PFSK-1 (cell line): ENCODE measurements at regions not wholly inside any gene's neighbourhood (a gene's known extent, or its start where the extent isn't known, plus 50 kb on each side); places are given as distances from the start of the nearest gene placed in this dataset.

Experiments
- FOXP2 ChIP-seq: optimal IDR thresholded peaks from 2 replicates; pipeline ENCODE3; 2011; ENCODE audit warnings: borderline replicate concordance, control low read depth, inconsistent platforms; ENCODE audit not compliant: insufficient read depth; ENCODE audit errors: extremely low read length, extremely low read depth
- POLR2AphosphoS5 ChIP-seq: IDR thresholded peaks from 2 replicates; pipeline ENCODE4 v1.6.1; 2012; ENCODE audit warnings: low read depth, mild to moderate bottlenecking, control low read depth, low read length, moderate library complexity
- SIN3A ChIP-seq: IDR thresholded peaks from 2 replicates; pipeline ENCODE4 v1.6.1; 2012; ENCODE audit warnings: mild to moderate bottlenecking, low read length, moderate library complexity, borderline replicate concordance; ENCODE audit not compliant: insufficient read depth
- TAF1 ChIP-seq: IDR thresholded peaks from 2 replicates; pipeline ENCODE4 v1.6.1; 2012; ENCODE audit warnings: low read length, control low read depth, borderline replicate concordance; ENCODE audit not compliant: insufficient read depth
- TF ChIP-seq, protein P1 (sequence below), 2 experiments: IDR thresholded peaks; 2 replicates each; pipeline versions ENCODE4 v1.6.1 to v1.8.0; 2011 to 2012; ENCODE audit warnings: low read depth in 2 of 2, low read length in 2 of 2, control low read depth in 1 of 2, inconsistent platforms in 1 of 2, mild to moderate bottlenecking in 1 of 2, moderate library complexity in 1 of 2; ENCODE audit not compliant: insufficient read depth in 1 of 2

DNA sequence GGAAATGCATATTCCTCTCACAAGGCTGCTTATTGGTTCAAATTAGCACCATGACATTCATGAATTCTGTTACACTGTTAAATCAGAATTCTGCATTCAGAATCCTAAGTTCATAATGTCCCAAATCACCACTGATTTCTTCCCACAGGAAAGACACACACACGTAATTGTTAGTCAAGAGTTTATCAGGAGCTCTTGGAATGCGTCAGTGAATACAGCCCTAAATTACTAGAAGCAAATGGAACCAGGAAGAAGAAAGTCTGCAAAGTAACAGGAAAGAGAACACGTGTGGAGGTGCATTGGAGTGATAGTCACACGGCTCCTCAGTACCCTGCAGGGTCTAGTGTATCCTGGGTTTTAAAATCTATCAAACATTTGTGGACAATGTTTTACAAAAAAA lies 110.2 kb downstream of the ANXA2R start:
- TF ChIP-seq, protein P1, sequence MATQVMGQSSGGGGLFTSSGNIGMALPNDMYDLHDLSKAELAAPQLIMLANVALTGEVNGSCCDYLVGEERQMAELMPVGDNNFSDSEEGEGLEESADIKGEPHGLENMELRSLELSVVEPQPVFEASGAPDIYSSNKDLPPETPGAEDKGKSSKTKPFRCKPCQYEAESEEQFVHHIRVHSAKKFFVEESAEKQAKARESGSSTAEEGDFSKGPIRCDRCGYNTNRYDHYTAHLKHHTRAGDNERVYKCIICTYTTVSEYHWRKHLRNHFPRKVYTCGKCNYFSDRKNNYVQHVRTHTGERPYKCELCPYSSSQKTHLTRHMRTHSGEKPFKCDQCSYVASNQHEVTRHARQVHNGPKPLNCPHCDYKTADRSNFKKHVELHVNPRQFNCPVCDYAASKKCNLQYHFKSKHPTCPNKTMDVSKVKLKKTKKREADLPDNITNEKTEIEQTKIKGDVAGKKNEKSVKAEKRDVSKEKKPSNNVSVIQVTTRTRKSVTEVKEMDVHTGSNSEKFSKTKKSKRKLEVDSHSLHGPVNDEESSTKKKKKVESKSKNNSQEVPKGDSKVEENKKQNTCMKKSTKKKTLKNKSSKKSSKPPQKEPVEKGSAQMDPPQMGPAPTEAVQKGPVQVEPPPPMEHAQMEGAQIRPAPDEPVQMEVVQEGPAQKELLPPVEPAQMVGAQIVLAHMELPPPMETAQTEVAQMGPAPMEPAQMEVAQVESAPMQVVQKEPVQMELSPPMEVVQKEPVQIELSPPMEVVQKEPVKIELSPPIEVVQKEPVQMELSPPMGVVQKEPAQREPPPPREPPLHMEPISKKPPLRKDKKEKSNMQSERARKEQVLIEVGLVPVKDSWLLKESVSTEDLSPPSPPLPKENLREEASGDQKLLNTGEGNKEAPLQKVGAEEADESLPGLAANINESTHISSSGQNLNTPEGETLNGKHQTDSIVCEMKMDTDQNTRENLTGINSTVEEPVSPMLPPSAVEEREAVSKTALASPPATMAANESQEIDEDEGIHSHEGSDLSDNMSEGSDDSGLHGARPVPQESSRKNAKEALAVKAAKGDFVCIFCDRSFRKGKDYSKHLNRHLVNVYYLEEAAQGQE (IDR thresholded peaks at IDR 0.05; ENCODE audit: insufficient read depth in 1 of 2, low read depth in 2 of 2, low read length in 2 of 2) = no peak
- TF ChIP-seq FOXP2 (no peak), TAF1 (no peak), POLR2AphosphoS5 (no peak), SIN3A (no peak)

DNA sequence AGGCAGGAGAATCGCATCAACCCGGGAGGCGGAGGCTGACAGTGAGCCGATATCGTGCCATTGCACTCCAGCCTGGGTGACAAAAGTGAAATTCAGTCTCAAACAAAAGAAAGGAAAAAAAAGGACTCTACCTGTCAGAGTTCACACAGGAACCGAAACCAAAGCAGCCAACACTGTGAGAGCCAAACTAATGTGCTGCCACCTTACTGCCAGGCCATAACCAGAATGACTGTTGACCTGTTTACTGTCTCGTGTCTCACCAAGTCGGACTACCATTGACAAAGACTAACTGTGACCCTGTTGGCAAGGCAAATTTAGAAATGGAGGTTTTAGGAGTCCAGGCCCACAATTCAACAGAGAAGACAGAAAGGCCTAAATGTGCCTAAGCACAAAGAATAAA lies 112.4 kb downstream of the ANXA2R start:
- no peak for TF ChIP-seq FOXP2

DNA sequence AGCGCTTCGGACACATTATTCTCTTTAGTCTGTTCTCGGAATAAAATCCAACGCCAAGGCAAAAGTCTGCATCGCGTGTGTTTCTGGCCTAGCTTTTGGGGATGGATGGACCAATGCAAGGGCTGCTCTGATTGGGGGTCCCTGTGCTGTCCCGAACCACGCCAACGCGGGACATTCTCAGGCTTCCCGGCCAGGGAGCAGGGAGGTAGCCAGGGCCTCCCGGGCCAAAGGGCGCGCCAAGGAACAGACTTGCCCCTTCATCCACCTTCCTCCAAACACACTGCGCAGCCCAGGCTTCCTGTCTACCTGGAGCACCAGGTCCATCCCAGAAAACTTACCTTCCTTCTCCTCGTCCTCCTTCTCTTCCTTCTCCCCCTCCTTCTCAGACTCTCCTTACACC lies 113.0 kb upstream of the SELENOP start:
- TF ChIP-seq POLR2AphosphoS5 = no peak
- no peak for TF ChIP-seq TAF1
- TF ChIP-seq SIN3A = no peak
- TF ChIP-seq FOXP2 = no peak
- TF ChIP-seq, protein P1 (IDR thresholded peaks at IDR 0.05; ENCODE audit: insufficient read depth in 1 of 2, low read depth in 2 of 2, low read length in 2 of 2) = no peak

DNA sequence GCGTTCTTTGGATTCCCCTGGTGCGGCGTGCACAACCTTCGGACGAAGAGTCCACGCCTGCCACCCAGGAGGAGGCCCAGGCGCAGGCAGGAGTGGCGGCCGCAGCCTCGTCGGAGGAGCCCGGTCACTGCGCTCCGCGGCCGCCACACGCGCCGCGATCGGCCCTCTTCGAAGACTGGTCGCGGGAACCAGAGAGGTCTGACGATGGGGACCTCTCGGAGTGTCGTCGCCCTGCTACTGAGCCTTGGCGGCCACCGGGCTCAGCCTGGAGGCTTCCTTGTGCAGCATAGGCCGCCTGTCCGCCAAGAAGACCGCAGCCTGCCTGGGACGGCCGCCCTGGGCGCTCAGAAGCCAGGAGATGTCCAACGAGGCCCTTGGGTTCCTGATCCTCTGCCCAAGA lies 112.5 kb upstream of the SELENOP start:
- TF ChIP-seq TAF1 (no peak), SIN3A (no peak)

DNA sequence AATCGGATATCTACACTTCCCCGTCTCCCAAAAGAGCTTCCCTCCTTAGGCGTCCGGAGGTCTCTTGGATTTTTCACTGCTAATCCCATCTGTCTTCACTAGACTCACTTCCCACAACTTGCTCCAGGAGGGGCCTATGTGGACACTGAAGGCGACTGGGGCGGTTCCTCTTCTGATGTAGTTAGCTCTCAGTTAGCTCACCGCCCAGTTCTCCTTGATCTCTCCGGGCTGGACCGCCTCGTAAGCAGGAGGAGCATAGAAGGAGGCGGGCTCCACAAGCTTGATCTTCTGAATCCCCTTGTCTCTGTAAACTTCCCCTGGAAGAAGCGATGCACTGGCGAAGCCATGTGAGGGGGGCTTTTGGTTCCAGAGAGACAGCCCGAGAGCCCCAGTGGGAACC lies 112.0 kb upstream of the SELENOP start:
- TF ChIP-seq TAF1 = no peak
- no peak for TF ChIP-seq POLR2AphosphoS5
- TF ChIP-seq, protein P1 (IDR thresholded peaks at IDR 0.05; ENCODE audit: insufficient read depth in 1 of 2, low read depth in 2 of 2, low read length in 2 of 2) = no peak
- no peak for TF ChIP-seq SIN3A
- TF ChIP-seq FOXP2 = no peak

DNA sequence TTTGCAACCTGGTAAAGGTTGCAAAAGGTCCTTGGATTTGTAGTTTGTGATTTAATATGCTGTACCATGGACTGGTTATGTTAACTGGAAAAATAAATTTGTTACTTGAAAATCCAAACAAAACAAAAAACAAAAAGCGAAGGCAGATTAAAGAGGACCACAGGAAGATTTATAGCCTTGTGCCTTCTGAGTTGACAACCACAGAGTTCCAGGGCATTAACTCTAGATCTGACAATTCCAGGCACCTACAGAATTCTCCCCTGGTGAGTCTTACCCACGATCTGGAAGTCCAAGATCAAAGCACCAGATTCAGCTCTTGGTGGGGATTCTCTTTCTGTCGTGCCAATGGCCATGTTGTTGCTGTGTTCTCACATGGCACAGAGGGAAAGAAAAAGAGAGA lies 107.9 kb upstream of the SELENOP start:
- TF ChIP-seq TAF1 (no peak), SIN3A (no peak), POLR2AphosphoS5 (no peak), FOXP2 (no peak)
- TF ChIP-seq, protein P1 (IDR thresholded peaks at IDR 0.05; ENCODE audit: insufficient read depth in 1 of 2, low read depth in 2 of 2, low read length in 2 of 2) = no peak
